SK-N-SH (cell line): ENCODE measurements at regions not wholly inside any gene's neighbourhood (a gene's known extent, or its start where the extent isn't known, plus 50 kb on each side); places are given as distances from the start of the nearest gene placed in this dataset.
"Not testable (repeated sequence)": the region's sequence is repeated elsewhere in the genome, so short reads cannot be mapped to it uniquely, and the experiment has no call there.

Experiments
- CTCF ChIA-PET: fragments of 300-600, 350-600 bp; formaldehyde crosslinking; extraction: SDS; loops from one replicate; lab custom pipeline; 2021; lab: Yijun Ruan, JAX
- POLR2A ChIA-PET: fragments of 350-600 bp; sonication (Branson Sonifier 250); formaldehyde crosslinking; extraction: SDS; loops from one replicate; lab custom pipeline; 2020; ENCODE audit warnings: antibody characterized with exemption, inconsistent platforms; lab: Yijun Ruan, JAX
- DNase-seq: peaks from one replicate; pipeline ENCODE4 v3.0.0; 2012
- H2AFZ ChIP-seq: fragments of 200-600 bp; sonication (generic); 2 replicates; pipeline ENCODE4 v1.8.1; 2016; ENCODE audit warnings: antibody characterized with exemption, mild to moderate bottlenecking, low read depth
- H3F3A ChIP-seq: fragments of 200-600 bp; sonication (generic); replicated peaks from 2 replicates; pipeline ENCODE3; 2016; ENCODE audit warnings: antibody characterized with exemption, mild to moderate bottlenecking; ENCODE audit not compliant: insufficient read depth
- H3K27ac ChIP-seq, 2 experiments: fragments of 200-500 bp in 1 of 2; fragments of 200-600 bp in 1 of 2; sonication (Bioruptor generic) in 1 of 2; sonication (generic), shearing (Covaris generic) in 1 of 2; 2 replicates each; pipeline versions ENCODE4 v1.5.1 to v1.6.1; 2014 to 2016; ENCODE audit warnings: low read depth in 2 of 2, inconsistent platforms in 1 of 2, low read length in 1 of 2, mild to moderate bottlenecking in 1 of 2, mixed read lengths in 1 of 2
- H3K27me3 ChIP-seq: fragments of 200-600 bp; sonication (generic), shearing (Covaris generic); 2 replicates; pipeline ENCODE4 v1.6.1; 2016; ENCODE audit warnings: mixed run types; ENCODE audit not compliant: insufficient read depth
- H3K36me3 ChIP-seq, 2 experiments: fragments of 200-500 bp in 1 of 2; fragments of 200-600 bp in 1 of 2; sonication (Bioruptor generic) in 1 of 2; sonication (generic) in 1 of 2; replicated peaks in 1 of 2; 2 replicates each; pipeline versions ENCODE3 to v1.5.1; 2014 to 2016; ENCODE audit warnings: low read length in 1 of 2, mild to moderate bottlenecking in 1 of 2; ENCODE audit not compliant: insufficient read depth in 2 of 2, control insufficient read depth in 1 of 2
- H3K4me1 ChIP-seq, 2 experiments: fragments of 200-500 bp in 1 of 2; fragments of 200-600 bp in 1 of 2; sonication (Bioruptor generic) in 1 of 2; sonication (generic), shearing (Covaris generic) in 1 of 2; 2 replicates each; pipeline versions ENCODE4 v1.5.1 to v1.6.1; 2014 to 2016; ENCODE audit warnings: low read depth in 1 of 2, low read length in 1 of 2, mixed run types in 1 of 2; ENCODE audit not compliant: insufficient read depth in 2 of 2, control insufficient read depth in 1 of 2
- H3K4me2 ChIP-seq: fragments of 200-600 bp; sonication (generic), shearing (Covaris generic); 2 replicates; pipeline ENCODE4 v1.6.1; 2017; ENCODE audit warnings: mixed run types
- H3K4me3 ChIP-seq, 2 experiments: fragments of 200-500 bp in 1 of 2; fragments of 200-600 bp in 1 of 2; sonication (Bioruptor generic) in 1 of 2; sonication (generic), shearing (Covaris generic) in 1 of 2; 2 replicates each; pipeline versions ENCODE4 v1.5.1 to v1.8.1; 2014 to 2016; ENCODE audit warnings: low read depth in 2 of 2, inconsistent platforms in 1 of 2, low read length in 1 of 2, mild to moderate bottlenecking in 1 of 2, mixed read lengths in 1 of 2, moderate library complexity in 1 of 2
- H3K79me2 ChIP-seq: fragments of 200-600 bp; sonication (generic); 2 replicates; pipeline ENCODE4 v1.8.1; 2017; ENCODE audit warnings: mild to moderate bottlenecking; ENCODE audit not compliant: insufficient read depth
- H3K9ac ChIP-seq: fragments of 200-600 bp; sonication (generic); 2 replicates; pipeline ENCODE4 v1.6.1; 2017; ENCODE audit warnings: mixed run types
- H3K9me2 ChIP-seq: fragments of 200-600 bp; sonication (generic); 2 replicates; pipeline ENCODE4 v1.6.1; 2017; ENCODE audit warnings: mixed run types
- H3K9me3 ChIP-seq: fragments of 200-600 bp; sonication (generic); 2 replicates; pipeline ENCODE4 v1.6.1; 2017; ENCODE audit warnings: mixed run types, mild to moderate bottlenecking, moderate library complexity
- H4K20me1 ChIP-seq: fragments of 200-600 bp; sonication (generic); 2 replicates; pipeline ENCODE4 v1.6.1; 2017; ENCODE audit warnings: mild to moderate bottlenecking, mixed run types; ENCODE audit not compliant: insufficient read depth
- EZH2phosphoT487 ChIP-seq: fragments of 200-600 bp; sonication (generic); IDR thresholded peaks from 2 replicates; pipeline ENCODE4 v1.6.1; 2017; ENCODE audit warnings: low read depth, mixed run types, mild to moderate bottlenecking, antibody characterized with exemption, moderate library complexity, borderline replicate concordance
- FOSL2 ChIP-seq: IDR thresholded peaks from 2 replicates; pipeline ENCODE4 v1.4.0; 2012; ENCODE audit warnings: low read depth, mild to moderate bottlenecking, moderate library complexity, borderline replicate concordance
- FOXM1 ChIP-seq: IDR thresholded peaks from 2 replicates; pipeline ENCODE4 v1.4.0; 2012; ENCODE audit warnings: low read depth, mild to moderate bottlenecking
- GATA2 ChIP-seq: sonication (generic); formaldehyde crosslinking; IDR thresholded peaks from 2 replicates; pipeline ENCODE4 v1.5.0; 2020; ENCODE audit warnings: mild to moderate bottlenecking, missing genetic modification reagents
- JUND ChIP-seq: IDR thresholded peaks from 2 replicates; pipeline ENCODE4 v1.4.0; 2012
- MAX ChIP-seq: IDR thresholded peaks from 2 replicates; pipeline ENCODE4 v1.4.0; 2012; ENCODE audit warnings: low read depth
- MEF2A ChIP-seq: IDR thresholded peaks from 2 replicates; pipeline ENCODE4 v1.4.0; 2012; ENCODE audit warnings: low read depth, borderline replicate concordance
- MXI1 ChIP-seq: IDR thresholded peaks from 2 replicates; pipeline ENCODE4 v1.6.1; 2012; ENCODE audit warnings: mild to moderate bottlenecking, low read depth, low read length, improper control_type of control experiment
- POLR2AphosphoS5 ChIP-seq: IDR thresholded peaks from 2 replicates; pipeline ENCODE4 v1.6.1; 2012; ENCODE audit warnings: low read depth, low read length
- RAD21 ChIP-seq: IDR thresholded peaks from 2 replicates; pipeline ENCODE4 v1.6.1; 2012; ENCODE audit warnings: mild to moderate bottlenecking, low read length
- REST ChIP-seq: IDR thresholded peaks from 2 replicates; pipeline ENCODE4 v1.6.1; 2012; ENCODE audit warnings: mild to moderate bottlenecking, low read depth, low read length, moderate library complexity
- RFX5 ChIP-seq: IDR thresholded peaks from 2 replicates; pipeline ENCODE4 v1.6.1; 2012; ENCODE audit warnings: mild to moderate bottlenecking, improper control_type of control experiment, low read length
- SIN3A ChIP-seq: IDR thresholded peaks from 2 replicates; pipeline ENCODE4 v1.6.1; 2012; ENCODE audit warnings: low read depth, mild to moderate bottlenecking, low read length, moderate library complexity, borderline replicate concordance
- USF2 ChIP-seq: fragments of 150-350 bp; IDR thresholded peaks from 2 replicates; pipeline ENCODE4 v1.6.1; 2017; ENCODE audit warnings: antibody characterized with exemption, low read length, low read depth, borderline replicate concordance
- WGBS: methylation state at CpG from one replicate; pipeline ENCODE4 v1.1.6; 2017; ENCODE audit warnings: low lambda C conversion rate; 5-methylcytosine and 5-hydroxymethylcytosine counted together

- Histone ChIP-seq H2AFZ (no peak overlapping the region), H3K4me2 (no peak overlapping the region), H3K79me2 (no peaks in the 10 kb centered on the region), H3K9me3 (no peaks in the 10 kb centered on the region), H3K27me3 (no peaks in the 10 kb centered on the region), H3F3A (no peaks in the 10 kb centered on the region), H3K27ac (no peak overlapping the region), H3K4me1 (peaks cover 0 to 3% of the 10 kb centered on the region in 2 experiments; a peak in 2 of 4 replicates), H3K36me3 (no peaks in the 10 kb centered on the region), H3K9ac (no peak overlapping the region), H4K20me1 (no peaks in the 10 kb centered on the region), H3K4me3 (no peak overlapping the region), H3K9me2 (no peaks in the 10 kb centered on the region)
- POLR2A ChIA-PET, result no interaction called here
- CTCF ChIA-PET, result interaction anchor here (1.4 kb wide), 1 partner anchor 38 kb away, joined by 3 read pairs; no protein-coding TSS in a partner anchor
- TF ChIP-seq SIN3A, result no peak
- TF ChIP-seq POLR2AphosphoS5, result no peak
- TF ChIP-seq FOXM1, result no peak
- no peak for TF ChIP-seq RFX5
- TF ChIP-seq RAD21, result no peak
- DNase-seq, result no peak
- 75% methylated on average over 2 of the region's 2 CpGs for WGBS
These were observed 387.3 kb upstream of the ARRDC3 start for GRCh38 chr5:91770400-91770799.

GRCh38 chr5:91757383-91757782, 374.3 kb upstream of the ARRDC3 start:
- H4K20me1 ChIP-seq, H3K4me1 ChIP-seq, H3F3A ChIP-seq, H3K4me3 ChIP-seq, H3K9me3 ChIP-seq, DNase-seq, H3K9ac ChIP-seq, H3K36me3 ChIP-seq, H3K4me2 ChIP-seq, H2AFZ ChIP-seq, H3K9me2 ChIP-seq, H3K79me2 ChIP-seq, POLR2A ChIA-PET, H3K27ac ChIP-seq, CTCF ChIA-PET, H3K27me3 ChIP-seq: not testable (repeated sequence)
- 95% methylated on average over 4 of the region's 4 CpGs for WGBS

- H4K20me1 ChIP-seq, result no peaks in the 10 kb centered on the region
- H3K4me3 ChIP-seq, result no peak overlapping the region
- H3K27ac ChIP-seq, result no peak overlapping the region
- H3K79me2 ChIP-seq, result no peaks in the 10 kb centered on the region
- TF ChIP-seq RAD21 (no peak), GATA2 (no peak), MEF2A (no peak), EZH2phosphoT487 (no peak), JUND (no peak), USF2 (no peak), MAX (no peak), FOSL2 (no peak), MXI1 (no peak), REST (no peak)
- no peaks in the 10 kb centered on the region for H3K4me1 ChIP-seq
- no peaks in the 10 kb centered on the region for H3K36me3 ChIP-seq
- no peak overlapping the region for H2AFZ ChIP-seq
- no peaks in the 10 kb centered on the region for H3F3A ChIP-seq
- H3K9me3 ChIP-seq, result no peaks in the 10 kb centered on the region
- POLR2A ChIA-PET, result no interaction called here
- WGBS, result 58% methylated on average over 1 of the region's 1 CpG
- H3K4me2 ChIP-seq, result no peak overlapping the region
- DNase-seq, result no peak
- H3K9ac ChIP-seq, result no peak overlapping the region
- no peaks in the 10 kb centered on the region for H3K9me2 ChIP-seq
- CTCF ChIA-PET, result no interaction called here
- no peaks in the 10 kb centered on the region for H3K27me3 ChIP-seq
These were observed 371.9 kb upstream of the ARRDC3 start for GRCh38 chr5:91754990-91755389.

- H3K9me2 ChIP-seq, H3K4me1 ChIP-seq, POLR2A ChIA-PET, H2AFZ ChIP-seq, H3K79me2 ChIP-seq, DNase-seq, H3K9me3 ChIP-seq, H3K4me2 ChIP-seq, H3K36me3 ChIP-seq, H3K27me3 ChIP-seq, H3F3A ChIP-seq, H3K27ac ChIP-seq, H3K9ac ChIP-seq, H4K20me1 ChIP-seq, H3K4me3 ChIP-seq: not testable (repeated sequence)
- CTCF ChIA-PET, result interaction anchor here (1.4 kb wide), 1 partner anchor 307 kb away, joined by 3 read pairs; no protein-coding TSS in a partner anchor
- WGBS, result 91% methylated on average over 5 of the region's 5 CpGs
These were observed 361.4 kb upstream of the ARRDC3 start for GRCh38 chr5:91744470-91744869.
